ENCODE measurements at regions not wholly inside any gene's neighbourhood (a gene's known extent, or its start where the extent isn't known, plus 50 kb on each side); places are given as distances from the start of the nearest gene placed in this dataset.
"Not testable (repeated sequence)": the region's sequence is repeated elsewhere in the genome, so short reads cannot be mapped to it uniquely, and the experiment has no call there.

- TF ChIP-seq CTCF (conservative IDR thresholded peaks at IDR 0.05 in 1 of 2, IDR thresholded peaks at IDR 0.05 in 1 of 2; ENCODE audit: extremely low read depth in 1 of 2, insufficient read depth in 1 of 2, low read depth in 1 of 2, low read length in 2 of 2); EZH2 (IDR thresholded peaks at IDR 0.05; ENCODE audit: borderline replicate concordance, low read length): not testable (repeated sequence)
Measured at GRCh38 chr1:173324352-173324751, 117.2 kb upstream of the TNFSF4 start.

Data from mammary epithelial cell (primary cell).